SU-DHL-6 (cell line): ENCODE measurements at regions not wholly inside any gene's neighbourhood (a gene's known extent, or its start where the extent isn't known, plus 50 kb on each side); places are given as distances from the start of the nearest gene placed in this dataset.

Experiments
- H2AFZ ChIP-seq: fragments of 200-600 bp; sonication (generic); 2 replicates; pipeline ENCODE4 v1.6.1; 2014; ENCODE audit warnings: low read depth, mild to moderate bottlenecking, moderate library complexity, mixed read lengths, antibody characterized with exemption, low read length; ENCODE audit not compliant: severe bottlenecking
- H3F3A ChIP-seq: fragments of 200-600 bp; shearing (Covaris generic); 2 replicates; pipeline ENCODE4 v1.6.0; 2016; ENCODE audit warnings: antibody characterized with exemption, mild to moderate bottlenecking; ENCODE audit not compliant: insufficient read depth
- H3K27ac ChIP-seq: fragments of 200-600 bp; sonication (generic); 2 replicates; pipeline ENCODE4 v1.5.1; 2016; ENCODE audit warnings: low read depth, mild to moderate bottlenecking, low read length, moderate library complexity, mixed read lengths
- H3K27me3 ChIP-seq: fragments of 200-600 bp; sonication (generic), shearing (Covaris generic); 2 replicates; pipeline ENCODE4 v1.6.0; 2014; ENCODE audit warnings: mild to moderate bottlenecking, low read length
- H3K36me3 ChIP-seq: fragments of 200-600 bp; sonication (generic); 2 replicates; pipeline ENCODE4 v1.6.1; 2014; ENCODE audit warnings: mild to moderate bottlenecking, low read length, mixed read lengths
- H3K4me2 ChIP-seq: fragments of 300-600, 200-600 bp; shearing (Covaris generic), sonication (generic); 2 replicates; pipeline ENCODE4 v1.6.0; 2014; ENCODE audit warnings: low read length, low read depth, mild to moderate bottlenecking; ENCODE audit not compliant: poor library complexity, severe bottlenecking
- H3K4me3 ChIP-seq: fragments of 200-600 bp; sonication (generic); 2 replicates; pipeline ENCODE4 v1.5.1; 2014; ENCODE audit warnings: antibody characterized with exemption, low read length, mild to moderate bottlenecking, mixed read lengths; ENCODE audit not compliant: insufficient read depth, poor library complexity, severe bottlenecking
- H3K79me2 ChIP-seq: fragments of 200-600 bp; sonication (generic); 2 replicates; pipeline ENCODE4 v1.6.1; 2014; ENCODE audit warnings: mild to moderate bottlenecking, low read length, moderate library complexity; ENCODE audit not compliant: insufficient read depth
- H3K9ac ChIP-seq: fragments of 200-600 bp; sonication (generic); 2 replicates; pipeline ENCODE4 v1.7.0; 2014; ENCODE audit warnings: mild to moderate bottlenecking, low read length
- H3K9me2 ChIP-seq: fragments of 200-600 bp; sonication (generic); replicated peaks from 2 replicates; pipeline ENCODE4 v1.6.1; 2014; ENCODE audit warnings: low read length; ENCODE audit not compliant: insufficient read depth
- H3K9me3 ChIP-seq: fragments of 200-600 bp; sonication (generic); 2 replicates; pipeline ENCODE4 v1.6.1; 2014; ENCODE audit warnings: low read length, mixed read lengths; ENCODE audit not compliant: insufficient read depth
- H4K20me1 ChIP-seq: fragments of 200-600 bp; sonication (generic); 2 replicates; pipeline ENCODE4 v1.6.1; 2014; ENCODE audit warnings: low read depth, mild to moderate bottlenecking, antibody characterized with exemption, low read length, moderate library complexity, mixed read lengths
- EZH2phosphoT487 ChIP-seq: fragments of 200-600 bp; sonication (generic), shearing (Covaris generic); conservative IDR thresholded peaks from 2 replicates; pipeline ENCODE4 v1.6.1; 2018; ENCODE audit warnings: mild to moderate bottlenecking, antibody characterized with exemption, low read length, moderate library complexity, mixed read lengths
- TF ChIP-seq, protein P1 (sequence below): fragments of 200-600 bp; sonication (generic); IDR thresholded peaks from one replicate; pipeline ENCODE4 v1.5.1; 2017; ENCODE audit warnings: antibody characterized with exemption, mild to moderate bottlenecking, low read length, moderate library complexity; ENCODE audit not compliant: insufficient read depth, poor library complexity, severe bottlenecking

DNA sequence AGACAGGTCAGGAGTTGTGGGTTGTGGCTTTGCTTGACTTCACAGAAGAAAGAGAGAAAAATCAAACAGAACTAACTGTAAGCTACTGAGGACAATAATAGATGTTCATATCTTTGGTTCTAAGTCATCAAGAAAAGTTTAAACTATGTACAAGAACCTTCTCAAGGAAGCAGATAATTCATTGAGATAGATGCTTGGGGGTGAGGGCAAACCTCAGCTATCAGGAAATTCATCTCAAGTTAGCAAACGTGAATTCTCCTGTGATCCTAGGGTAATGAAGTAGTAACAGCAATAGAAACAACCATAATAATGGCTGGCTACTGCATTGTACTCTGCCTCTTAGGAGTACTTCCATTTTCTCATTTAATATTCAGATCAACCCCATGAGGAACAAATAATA is 506.2 kb downstream of the PLPP3 start:
- Histone ChIP-seq H3K9ac (no peak overlapping the region), H3K4me2 (no peak overlapping the region), H3K9me3 (no peaks in the 10 kb centered on the region), H3K27me3 (no peaks in the 10 kb centered on the region), H3F3A (no peaks in the 10 kb centered on the region), H4K20me1 (no peaks in the 10 kb centered on the region), H2AFZ (no peak overlapping the region), H3K27ac (no peak overlapping the region), H3K9me2 (no peaks in the 10 kb centered on the region), H3K79me2 (no peaks in the 10 kb centered on the region), H3K4me3 (no peak overlapping the region), H3K36me3 (no peaks in the 10 kb centered on the region)
- TF ChIP-seq, protein P1, sequence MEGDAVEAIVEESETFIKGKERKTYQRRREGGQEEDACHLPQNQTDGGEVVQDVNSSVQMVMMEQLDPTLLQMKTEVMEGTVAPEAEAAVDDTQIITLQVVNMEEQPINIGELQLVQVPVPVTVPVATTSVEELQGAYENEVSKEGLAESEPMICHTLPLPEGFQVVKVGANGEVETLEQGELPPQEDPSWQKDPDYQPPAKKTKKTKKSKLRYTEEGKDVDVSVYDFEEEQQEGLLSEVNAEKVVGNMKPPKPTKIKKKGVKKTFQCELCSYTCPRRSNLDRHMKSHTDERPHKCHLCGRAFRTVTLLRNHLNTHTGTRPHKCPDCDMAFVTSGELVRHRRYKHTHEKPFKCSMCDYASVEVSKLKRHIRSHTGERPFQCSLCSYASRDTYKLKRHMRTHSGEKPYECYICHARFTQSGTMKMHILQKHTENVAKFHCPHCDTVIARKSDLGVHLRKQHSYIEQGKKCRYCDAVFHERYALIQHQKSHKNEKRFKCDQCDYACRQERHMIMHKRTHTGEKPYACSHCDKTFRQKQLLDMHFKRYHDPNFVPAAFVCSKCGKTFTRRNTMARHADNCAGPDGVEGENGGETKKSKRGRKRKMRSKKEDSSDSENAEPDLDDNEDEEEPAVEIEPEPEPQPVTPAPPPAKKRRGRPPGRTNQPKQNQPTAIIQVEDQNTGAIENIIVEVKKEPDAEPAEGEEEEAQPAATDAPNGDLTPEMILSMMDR, result no peak
- no peak for TF ChIP-seq EZH2phosphoT487

DNA sequence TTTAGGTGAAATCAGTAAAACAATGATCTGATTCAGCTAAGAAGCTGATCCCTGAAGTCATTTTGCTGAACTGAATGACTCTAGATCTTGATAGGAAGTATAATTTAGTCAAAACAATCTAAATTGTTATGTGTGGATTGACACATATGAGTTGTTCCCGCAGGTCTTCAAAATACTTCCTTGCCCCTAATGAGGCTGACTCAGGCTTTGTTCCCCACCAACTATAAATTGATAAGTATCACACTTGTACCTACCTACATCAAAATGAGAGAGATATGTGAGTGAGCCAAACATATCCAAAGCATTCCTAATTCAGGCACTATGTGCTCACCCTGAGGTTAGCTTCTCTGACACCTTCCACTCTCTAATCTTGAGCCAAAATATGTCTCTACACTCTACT is 507.1 kb downstream of the PLPP3 start:
- Histone ChIP-seq H4K20me1 (no peaks in the 10 kb centered on the region), H3K36me3 (no peaks in the 10 kb centered on the region), H2AFZ (no peak overlapping the region), H3K9ac (no peak overlapping the region), H3K4me3 (no peak overlapping the region), H3F3A (no peaks in the 10 kb centered on the region), H3K9me3 (no peaks in the 10 kb centered on the region), H3K27ac (no peak overlapping the region), H3K27me3 (no peaks in the 10 kb centered on the region), H3K79me2 (no peaks in the 10 kb centered on the region), H3K9me2 (no peaks in the 10 kb centered on the region), H3K4me2 (no peak overlapping the region)
- TF ChIP-seq, protein P1, result no peak
- no peak for TF ChIP-seq EZH2phosphoT487

DNA sequence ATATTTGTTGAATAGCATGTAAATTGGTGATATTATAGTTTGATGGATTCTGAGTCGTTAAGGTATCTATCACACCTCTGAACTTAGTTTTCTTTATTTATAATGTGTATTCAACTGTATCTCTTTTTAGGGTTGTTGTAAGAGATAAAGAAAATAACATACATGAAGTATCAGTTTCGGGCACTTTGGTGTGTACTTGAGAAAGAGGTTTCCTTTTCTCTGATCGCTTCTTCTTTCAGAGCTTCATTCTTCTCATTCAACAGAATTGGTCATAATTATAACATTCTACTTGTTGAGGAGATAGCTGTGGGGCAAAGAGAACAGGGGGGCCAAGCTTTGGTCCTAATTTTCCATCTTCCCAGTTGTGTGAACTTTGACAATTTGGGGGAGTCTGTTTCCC is 508.0 kb downstream of the PLPP3 start:
- no peak overlapping the region for H3K27ac ChIP-seq
- no peaks in the 10 kb centered on the region for H4K20me1 ChIP-seq
- no peaks in the 10 kb centered on the region for H3K9me3 ChIP-seq
- H3K79me2 ChIP-seq, result no peaks in the 10 kb centered on the region
- no peaks in the 10 kb centered on the region for H3K9me2 ChIP-seq
- no peaks in the 10 kb centered on the region for H3K27me3 ChIP-seq
- TF ChIP-seq, protein P1, result no peak
- TF ChIP-seq EZH2phosphoT487, result no peak
- H3K9ac ChIP-seq, result no peak overlapping the region
- H3K4me3 ChIP-seq, result no peak overlapping the region
- H2AFZ ChIP-seq, result no peak overlapping the region
- H3F3A ChIP-seq, result no peaks in the 10 kb centered on the region
- H3K36me3 ChIP-seq, result no peaks in the 10 kb centered on the region
- no peak overlapping the region for H3K4me2 ChIP-seq

DNA sequence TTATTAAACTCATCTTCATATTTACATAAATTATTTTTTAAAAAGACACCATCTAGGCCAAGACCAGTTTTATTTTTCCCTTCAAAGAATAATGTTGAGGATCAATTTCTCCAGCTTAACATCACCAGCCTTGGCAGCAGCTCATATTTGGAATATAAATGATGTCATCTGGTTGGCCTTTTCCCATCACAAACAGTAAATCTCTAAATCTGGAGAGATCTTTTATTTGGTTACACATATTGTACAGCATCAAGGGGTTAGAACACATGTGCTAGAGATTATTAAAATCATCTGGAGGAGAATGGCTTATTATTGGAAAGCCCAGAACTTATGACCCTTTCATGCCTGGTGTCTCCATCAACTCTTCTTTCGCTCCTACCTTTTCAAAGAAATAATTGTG is 508.8 kb downstream of the PLPP3 start:
- Histone ChIP-seq H3K36me3 (no peaks in the 10 kb centered on the region), H3K4me2 (no peak overlapping the region), H4K20me1 (no peaks in the 10 kb centered on the region), H3K9me2 (no peaks in the 10 kb centered on the region), H3K27ac (no peak overlapping the region), H3K9ac (no peak overlapping the region), H3K79me2 (no peaks in the 10 kb centered on the region), H3K4me3 (no peak overlapping the region), H3K27me3 (no peaks in the 10 kb centered on the region), H3F3A (no peaks in the 10 kb centered on the region), H2AFZ (no peak overlapping the region), H3K9me3 (no peaks in the 10 kb centered on the region)
- TF ChIP-seq, protein P1, result no peak
- TF ChIP-seq EZH2phosphoT487, result no peak
